SK-N-SH (cell line): ENCODE measurements at regions not wholly inside any gene's neighbourhood (a gene's known extent, or its start where the extent isn't known, plus 50 kb on each side); places are given as distances from the start of the nearest gene placed in this dataset.

Experiments
- CTCF ChIA-PET: fragments of 300-600, 350-600 bp; formaldehyde crosslinking; extraction: SDS; loops from one replicate; lab custom pipeline; 2021; lab: Yijun Ruan, JAX
- POLR2A ChIA-PET: fragments of 350-600 bp; sonication (Branson Sonifier 250); formaldehyde crosslinking; extraction: SDS; loops from one replicate; lab custom pipeline; 2020; ENCODE audit warnings: antibody characterized with exemption, inconsistent platforms; lab: Yijun Ruan, JAX
- DNase-seq: peaks from one replicate; pipeline ENCODE4 v3.0.0; 2012
- H2AFZ ChIP-seq: fragments of 200-600 bp; sonication (generic); 2 replicates; pipeline ENCODE4 v1.8.1; 2016; ENCODE audit warnings: antibody characterized with exemption, mild to moderate bottlenecking, low read depth
- H3F3A ChIP-seq: fragments of 200-600 bp; sonication (generic); replicated peaks from 2 replicates; pipeline ENCODE3; 2016; ENCODE audit warnings: antibody characterized with exemption, mild to moderate bottlenecking; ENCODE audit not compliant: insufficient read depth
- H3K27ac ChIP-seq, 2 experiments: fragments of 200-500 bp in 1 of 2; fragments of 200-600 bp in 1 of 2; sonication (Bioruptor generic) in 1 of 2; sonication (generic), shearing (Covaris generic) in 1 of 2; 2 replicates each; pipeline versions ENCODE4 v1.5.1 to v1.6.1; 2014 to 2016; ENCODE audit warnings: low read depth in 2 of 2, inconsistent platforms in 1 of 2, low read length in 1 of 2, mild to moderate bottlenecking in 1 of 2, mixed read lengths in 1 of 2
- H3K27me3 ChIP-seq: fragments of 200-600 bp; sonication (generic), shearing (Covaris generic); 2 replicates; pipeline ENCODE4 v1.6.1; 2016; ENCODE audit warnings: mixed run types; ENCODE audit not compliant: insufficient read depth
- H3K36me3 ChIP-seq, 2 experiments: fragments of 200-500 bp in 1 of 2; fragments of 200-600 bp in 1 of 2; sonication (Bioruptor generic) in 1 of 2; sonication (generic) in 1 of 2; replicated peaks in 1 of 2; 2 replicates each; pipeline versions ENCODE3 to v1.5.1; 2014 to 2016; ENCODE audit warnings: low read length in 1 of 2, mild to moderate bottlenecking in 1 of 2; ENCODE audit not compliant: insufficient read depth in 2 of 2, control insufficient read depth in 1 of 2
- H3K4me1 ChIP-seq, 2 experiments: fragments of 200-500 bp in 1 of 2; fragments of 200-600 bp in 1 of 2; sonication (Bioruptor generic) in 1 of 2; sonication (generic), shearing (Covaris generic) in 1 of 2; 2 replicates each; pipeline versions ENCODE4 v1.5.1 to v1.6.1; 2014 to 2016; ENCODE audit warnings: low read depth in 1 of 2, low read length in 1 of 2, mixed run types in 1 of 2; ENCODE audit not compliant: insufficient read depth in 2 of 2, control insufficient read depth in 1 of 2
- H3K4me2 ChIP-seq: fragments of 200-600 bp; sonication (generic), shearing (Covaris generic); 2 replicates; pipeline ENCODE4 v1.6.1; 2017; ENCODE audit warnings: mixed run types
- H3K4me3 ChIP-seq, 2 experiments: fragments of 200-500 bp in 1 of 2; fragments of 200-600 bp in 1 of 2; sonication (Bioruptor generic) in 1 of 2; sonication (generic), shearing (Covaris generic) in 1 of 2; 2 replicates each; pipeline versions ENCODE4 v1.5.1 to v1.8.1; 2014 to 2016; ENCODE audit warnings: low read depth in 2 of 2, inconsistent platforms in 1 of 2, low read length in 1 of 2, mild to moderate bottlenecking in 1 of 2, mixed read lengths in 1 of 2, moderate library complexity in 1 of 2
- H3K79me2 ChIP-seq: fragments of 200-600 bp; sonication (generic); 2 replicates; pipeline ENCODE4 v1.8.1; 2017; ENCODE audit warnings: mild to moderate bottlenecking; ENCODE audit not compliant: insufficient read depth
- H3K9ac ChIP-seq: fragments of 200-600 bp; sonication (generic); 2 replicates; pipeline ENCODE4 v1.6.1; 2017; ENCODE audit warnings: mixed run types
- H3K9me2 ChIP-seq: fragments of 200-600 bp; sonication (generic); 2 replicates; pipeline ENCODE4 v1.6.1; 2017; ENCODE audit warnings: mixed run types
- H3K9me3 ChIP-seq: fragments of 200-600 bp; sonication (generic); 2 replicates; pipeline ENCODE4 v1.6.1; 2017; ENCODE audit warnings: mixed run types, mild to moderate bottlenecking, moderate library complexity
- H4K20me1 ChIP-seq: fragments of 200-600 bp; sonication (generic); 2 replicates; pipeline ENCODE4 v1.6.1; 2017; ENCODE audit warnings: mild to moderate bottlenecking, mixed run types; ENCODE audit not compliant: insufficient read depth
- CHD2 ChIP-seq: fragments of 150-350 bp; IDR thresholded peaks from 2 replicates; pipeline ENCODE4 v1.6.1; 2018; ENCODE audit warnings: low read length; ENCODE audit not compliant: partially characterized antibody
- EP300 ChIP-seq, 2 experiments: IDR thresholded peaks; 2 replicates each; pipeline versions ENCODE4 v1.4.0 to v1.6.1; 2012; ENCODE audit warnings: borderline replicate concordance in 1 of 2, low read depth in 1 of 2, low read length in 1 of 2
- EZH2phosphoT487 ChIP-seq: fragments of 200-600 bp; sonication (generic); IDR thresholded peaks from 2 replicates; pipeline ENCODE4 v1.6.1; 2017; ENCODE audit warnings: low read depth, mixed run types, mild to moderate bottlenecking, antibody characterized with exemption, moderate library complexity, borderline replicate concordance
- FOXJ3 ChIP-seq: sonication (generic); formaldehyde crosslinking; IDR thresholded peaks from 2 replicates; pipeline ENCODE4 v1.5.1; 2020; ENCODE audit warnings: mild to moderate bottlenecking, missing genetic modification reagents
- FOXM1 ChIP-seq: IDR thresholded peaks from 2 replicates; pipeline ENCODE4 v1.4.0; 2012; ENCODE audit warnings: low read depth, mild to moderate bottlenecking
- GABPA ChIP-seq: IDR thresholded peaks from 2 replicates; pipeline ENCODE4 v1.4.0; 2012; ENCODE audit warnings: low read depth, mild to moderate bottlenecking
- GATA2 ChIP-seq: sonication (generic); formaldehyde crosslinking; IDR thresholded peaks from 2 replicates; pipeline ENCODE4 v1.5.0; 2020; ENCODE audit warnings: mild to moderate bottlenecking, missing genetic modification reagents
- MEF2A ChIP-seq: IDR thresholded peaks from 2 replicates; pipeline ENCODE4 v1.4.0; 2012; ENCODE audit warnings: low read depth, borderline replicate concordance
- NRF1 ChIP-seq: IDR thresholded peaks from 2 replicates; pipeline ENCODE4 v1.6.1; 2012; ENCODE audit warnings: low read depth, mild to moderate bottlenecking, low read length
- POLR2AphosphoS5 ChIP-seq: IDR thresholded peaks from 2 replicates; pipeline ENCODE4 v1.6.1; 2012; ENCODE audit warnings: low read depth, low read length
- RAD21 ChIP-seq: IDR thresholded peaks from 2 replicates; pipeline ENCODE4 v1.6.1; 2012; ENCODE audit warnings: mild to moderate bottlenecking, low read length
- RFX5 ChIP-seq: IDR thresholded peaks from 2 replicates; pipeline ENCODE4 v1.6.1; 2012; ENCODE audit warnings: mild to moderate bottlenecking, improper control_type of control experiment, low read length
- SIN3A ChIP-seq: IDR thresholded peaks from 2 replicates; pipeline ENCODE4 v1.6.1; 2012; ENCODE audit warnings: low read depth, mild to moderate bottlenecking, low read length, moderate library complexity, borderline replicate concordance
- SMC3 ChIP-seq: IDR thresholded peaks from 2 replicates; pipeline ENCODE4 v1.6.1; 2012; ENCODE audit warnings: low read depth, low read length, improper control_type of control experiment
- TAF1 ChIP-seq: IDR thresholded peaks from 2 replicates; pipeline ENCODE4 v1.6.1; 2012; ENCODE audit warnings: low read depth, mild to moderate bottlenecking, low read length, moderate library complexity, borderline replicate concordance
- TCF12 ChIP-seq: IDR thresholded peaks from 2 replicates; pipeline ENCODE4 v1.4.0; 2012
- YY1 ChIP-seq: IDR thresholded peaks from 2 replicates; pipeline ENCODE4 v1.4.0; 2012; ENCODE audit warnings: low read depth, mild to moderate bottlenecking
- WGBS: methylation state at CpG from one replicate; pipeline ENCODE4 v1.1.6; 2017; ENCODE audit warnings: low lambda C conversion rate; 5-methylcytosine and 5-hydroxymethylcytosine counted together
- TF ChIP-seq, protein P1 (sequence below): fragments of 150-350 bp; IDR thresholded peaks from 2 replicates; pipeline ENCODE4 v1.6.1; 2017; ENCODE audit warnings: antibody characterized with exemption, low read length, low read depth, borderline replicate concordance
- TF ChIP-seq, protein P2 (sequence below): fragments of 200-600 bp; sonication (generic); IDR thresholded peaks from 2 replicates; pipeline ENCODE4 v1.6.1; 2017; ENCODE audit warnings: antibody characterized with exemption, mild to moderate bottlenecking, moderate library complexity
- TF ChIP-seq, protein P3 (sequence below): IDR thresholded peaks from 2 replicates; pipeline ENCODE4 v1.6.1; 2012; ENCODE audit warnings: mild to moderate bottlenecking, low read depth, low read length, moderate library complexity
- TF ChIP-seq, protein P4 (sequence below): IDR thresholded peaks from 2 replicates; pipeline ENCODE4 v1.4.0; 2012; ENCODE audit warnings: low read depth

DNA sequence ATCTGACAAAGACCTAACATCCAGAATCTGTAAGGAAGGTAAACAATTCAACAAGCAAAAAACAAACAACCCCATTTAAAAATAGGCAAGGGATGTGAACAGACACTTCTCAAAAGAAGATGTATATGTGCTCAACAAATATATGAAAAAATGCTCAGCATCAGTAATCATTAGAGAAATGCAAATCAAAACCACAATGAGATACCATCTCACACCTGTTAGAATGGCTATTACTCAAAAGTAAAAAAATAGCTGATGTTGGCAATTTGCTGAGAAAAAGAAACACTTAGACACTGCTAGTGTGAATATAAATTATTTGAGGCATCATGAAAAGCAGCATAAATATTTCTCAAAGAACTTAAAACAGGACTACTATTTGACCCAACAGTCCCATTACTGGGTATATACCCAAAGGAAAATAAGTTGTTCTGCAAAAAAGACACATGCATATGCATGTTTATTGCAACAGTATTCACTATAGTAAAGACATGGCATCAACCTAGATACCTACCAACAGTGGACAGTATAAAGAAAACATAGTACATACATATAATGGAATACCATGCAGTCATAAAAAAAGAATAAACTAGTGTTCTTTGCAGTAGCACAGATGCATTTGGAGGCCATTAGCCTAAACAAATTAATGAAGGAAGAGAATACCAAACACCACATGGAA lies 980.1 kb downstream of the KCNMA1 start:
- no peak overlapping the region for H2AFZ ChIP-seq
- H3K9ac ChIP-seq, result no peak overlapping the region
- no peaks in the 10 kb centered on the region for H3K4me1 ChIP-seq
- ChIA-PET POLR2A (no interaction called here), CTCF (no interaction called here)
- no peak for DNase-seq
- no peak overlapping the region for H3K4me3 ChIP-seq
- no peaks in the 10 kb centered on the region; the same call in 1 of the 2 replicates for H3K9me3 ChIP-seq
- TF ChIP-seq RFX5 (no peak), POLR2AphosphoS5 (no peak), GABPA (no peak)
- TF ChIP-seq, protein P1, sequence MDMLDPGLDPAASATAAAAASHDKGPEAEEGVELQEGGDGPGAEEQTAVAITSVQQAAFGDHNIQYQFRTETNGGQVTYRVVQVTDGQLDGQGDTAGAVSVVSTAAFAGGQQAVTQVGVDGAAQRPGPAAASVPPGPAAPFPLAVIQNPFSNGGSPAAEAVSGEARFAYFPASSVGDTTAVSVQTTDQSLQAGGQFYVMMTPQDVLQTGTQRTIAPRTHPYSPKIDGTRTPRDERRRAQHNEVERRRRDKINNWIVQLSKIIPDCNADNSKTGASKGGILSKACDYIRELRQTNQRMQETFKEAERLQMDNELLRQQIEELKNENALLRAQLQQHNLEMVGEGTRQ, result no peak
- H3K79me2 ChIP-seq, result no peaks in the 10 kb centered on the region
- H3F3A ChIP-seq, result no peaks in the 10 kb centered on the region
- H3K9me2 ChIP-seq, result no peaks in the 10 kb centered on the region
- no peaks in the 10 kb centered on the region for H3K36me3 ChIP-seq
- H4K20me1 ChIP-seq, result no peaks in the 10 kb centered on the region
- H3K27me3 ChIP-seq, result no peaks in the 10 kb centered on the region
- no peak overlapping the region for H3K4me2 ChIP-seq
- no peak overlapping the region for H3K27ac ChIP-seq

DNA sequence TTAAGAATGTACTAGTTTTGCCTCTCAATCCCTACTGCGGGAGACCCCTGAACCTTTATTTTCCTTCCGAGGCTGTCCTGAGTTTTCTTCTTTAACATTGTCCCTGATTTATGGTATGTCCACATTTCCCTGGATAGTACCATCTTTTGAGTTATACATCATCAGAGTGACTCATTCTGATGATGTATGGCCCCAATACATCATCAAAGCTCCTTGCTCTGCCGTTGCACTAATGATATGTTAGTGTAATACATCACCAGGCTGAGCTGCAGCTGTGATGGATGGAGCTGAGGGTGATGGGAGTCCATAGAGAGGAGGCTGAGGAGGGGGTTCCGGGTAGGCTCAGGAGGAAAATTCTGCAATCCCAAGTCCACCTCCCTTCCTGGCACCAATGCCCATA lies 986.5 kb downstream of the KCNMA1 start:
- Histone ChIP-seq H3K9me2 (no peaks in the 10 kb centered on the region), H3K27me3 (no peaks in the 10 kb centered on the region), H3K9ac (no peak overlapping the region), H4K20me1 (no peaks in the 10 kb centered on the region), H3K36me3 (no peaks in the 10 kb centered on the region), H3K4me3 (no peak overlapping the region), H2AFZ (no peak overlapping the region), H3K27ac (no peak overlapping the region), H3K4me1 (no peaks in the 10 kb centered on the region), H3F3A (no peaks in the 10 kb centered on the region), H3K79me2 (no peaks in the 10 kb centered on the region), H3K9me3 (no peaks in the 10 kb centered on the region), H3K4me2 (no peak overlapping the region)
- no peak for DNase-seq
- CTCF ChIA-PET, result interaction anchor here (0.9 kb wide), 1 partner anchor 143 kb away, joined by 3 read pairs; no protein-coding TSS in a partner anchor
- POLR2A ChIA-PET, result no interaction called here
- 71% methylated on average over 4 of the region's 4 CpGs for WGBS
- TF ChIP-seq YY1 (no peak), CHD2 (no peak), POLR2AphosphoS5 (no peak), EZH2phosphoT487 (no peak), EP300 (IDR thresholded peaks at IDR 0.05; ENCODE audit: borderline replicate concordance in 1 of 2, low read depth in 1 of 2, low read length in 1 of 2) (no peak), TCF12 (no peak), TAF1 (no peak), FOXM1 (no peak), GATA2 (no peak), MEF2A (no peak), SIN3A (no peak), RAD21 (no peak), FOXJ3 (CRISPR knock-in tag) (no peak), SMC3 (no peak), NRF1 (no peak)
- TF ChIP-seq, protein P2, sequence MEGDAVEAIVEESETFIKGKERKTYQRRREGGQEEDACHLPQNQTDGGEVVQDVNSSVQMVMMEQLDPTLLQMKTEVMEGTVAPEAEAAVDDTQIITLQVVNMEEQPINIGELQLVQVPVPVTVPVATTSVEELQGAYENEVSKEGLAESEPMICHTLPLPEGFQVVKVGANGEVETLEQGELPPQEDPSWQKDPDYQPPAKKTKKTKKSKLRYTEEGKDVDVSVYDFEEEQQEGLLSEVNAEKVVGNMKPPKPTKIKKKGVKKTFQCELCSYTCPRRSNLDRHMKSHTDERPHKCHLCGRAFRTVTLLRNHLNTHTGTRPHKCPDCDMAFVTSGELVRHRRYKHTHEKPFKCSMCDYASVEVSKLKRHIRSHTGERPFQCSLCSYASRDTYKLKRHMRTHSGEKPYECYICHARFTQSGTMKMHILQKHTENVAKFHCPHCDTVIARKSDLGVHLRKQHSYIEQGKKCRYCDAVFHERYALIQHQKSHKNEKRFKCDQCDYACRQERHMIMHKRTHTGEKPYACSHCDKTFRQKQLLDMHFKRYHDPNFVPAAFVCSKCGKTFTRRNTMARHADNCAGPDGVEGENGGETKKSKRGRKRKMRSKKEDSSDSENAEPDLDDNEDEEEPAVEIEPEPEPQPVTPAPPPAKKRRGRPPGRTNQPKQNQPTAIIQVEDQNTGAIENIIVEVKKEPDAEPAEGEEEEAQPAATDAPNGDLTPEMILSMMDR, result no peak
- TF ChIP-seq, protein P3, sequence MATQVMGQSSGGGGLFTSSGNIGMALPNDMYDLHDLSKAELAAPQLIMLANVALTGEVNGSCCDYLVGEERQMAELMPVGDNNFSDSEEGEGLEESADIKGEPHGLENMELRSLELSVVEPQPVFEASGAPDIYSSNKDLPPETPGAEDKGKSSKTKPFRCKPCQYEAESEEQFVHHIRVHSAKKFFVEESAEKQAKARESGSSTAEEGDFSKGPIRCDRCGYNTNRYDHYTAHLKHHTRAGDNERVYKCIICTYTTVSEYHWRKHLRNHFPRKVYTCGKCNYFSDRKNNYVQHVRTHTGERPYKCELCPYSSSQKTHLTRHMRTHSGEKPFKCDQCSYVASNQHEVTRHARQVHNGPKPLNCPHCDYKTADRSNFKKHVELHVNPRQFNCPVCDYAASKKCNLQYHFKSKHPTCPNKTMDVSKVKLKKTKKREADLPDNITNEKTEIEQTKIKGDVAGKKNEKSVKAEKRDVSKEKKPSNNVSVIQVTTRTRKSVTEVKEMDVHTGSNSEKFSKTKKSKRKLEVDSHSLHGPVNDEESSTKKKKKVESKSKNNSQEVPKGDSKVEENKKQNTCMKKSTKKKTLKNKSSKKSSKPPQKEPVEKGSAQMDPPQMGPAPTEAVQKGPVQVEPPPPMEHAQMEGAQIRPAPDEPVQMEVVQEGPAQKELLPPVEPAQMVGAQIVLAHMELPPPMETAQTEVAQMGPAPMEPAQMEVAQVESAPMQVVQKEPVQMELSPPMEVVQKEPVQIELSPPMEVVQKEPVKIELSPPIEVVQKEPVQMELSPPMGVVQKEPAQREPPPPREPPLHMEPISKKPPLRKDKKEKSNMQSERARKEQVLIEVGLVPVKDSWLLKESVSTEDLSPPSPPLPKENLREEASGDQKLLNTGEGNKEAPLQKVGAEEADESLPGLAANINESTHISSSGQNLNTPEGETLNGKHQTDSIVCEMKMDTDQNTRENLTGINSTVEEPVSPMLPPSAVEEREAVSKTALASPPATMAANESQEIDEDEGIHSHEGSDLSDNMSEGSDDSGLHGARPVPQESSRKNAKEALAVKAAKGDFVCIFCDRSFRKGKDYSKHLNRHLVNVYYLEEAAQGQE, result no peak
- TF ChIP-seq, protein P4, sequence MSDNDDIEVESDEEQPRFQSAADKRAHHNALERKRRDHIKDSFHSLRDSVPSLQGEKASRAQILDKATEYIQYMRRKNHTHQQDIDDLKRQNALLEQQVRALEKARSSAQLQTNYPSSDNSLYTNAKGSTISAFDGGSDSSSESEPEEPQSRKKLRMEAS, result no peak
